ENCODE measurements at regions not wholly inside any gene's neighbourhood (a gene's known extent, or its start where the extent isn't known, plus 50 kb on each side); places are given as distances from the start of the nearest gene placed in this dataset.
"Not testable (repeated sequence)": the region's sequence is repeated elsewhere in the genome, so short reads cannot be mapped to it uniquely, and the experiment has no call there.

- no peak for DNase-seq
Observed at GRCh38 chr5:75002271-75002670, 50.1 kb downstream of the GCNT4 start.

GRCh38 chr5:74995926-74996325 lies 56.4 kb downstream of the GCNT4 start:
- no peak for DNase-seq

- no peak for DNase-seq
Observed at GRCh38 chr5:74994826-74995225, 57.5 kb downstream of the GCNT4 start.

- DNase-seq = no peak
Observed at GRCh38 chr5:74993743-74994142, 58.6 kb downstream of the GCNT4 start.

GRCh38 chr5:74992791-74993190 lies 59.6 kb downstream of the GCNT4 start:
- no peak for DNase-seq

GRCh38 chr5:74991522-74991921 lies 60.8 kb downstream of the GCNT4 start:
- no peak for DNase-seq

GRCh38 chr5:74990194-74990593 lies 62.2 kb downstream of the GCNT4 start:
- no peak for DNase-seq

- DNase-seq = no peak
Observed at GRCh38 chr5:74988273-74988983, 63.9 kb downstream of the GCNT4 start.

- DNase-seq = no peak
Observed at GRCh38 chr5:74978345-74978744, 74.0 kb downstream of the GCNT4 start.

GRCh38 chr5:74977471-74977870 lies 74.9 kb downstream of the GCNT4 start:
- DNase-seq = no peak

GRCh38 chr5:74976651-74977050 lies 75.7 kb downstream of the GCNT4 start:
- no peak for DNase-seq

GRCh38 chr5:74975582-74975981 lies 76.8 kb downstream of the GCNT4 start:
- DNase-seq = no peak

- no peak for DNase-seq
Observed at GRCh38 chr5:74974451-74975091, 77.8 kb downstream of the GCNT4 start.

- DNase-seq = no peak
Observed at GRCh38 chr5:74973694-74974093, 78.7 kb downstream of the GCNT4 start.

GRCh38 chr5:74971947-74972460 lies 80.4 kb downstream of the GCNT4 start:
- DNase-seq = no peak

GRCh38 chr5:74970891-74971290 lies 81.5 kb downstream of the GCNT4 start:
- not testable (repeated sequence) for DNase-seq

- no peak for DNase-seq
Observed at GRCh38 chr5:74969726-74970125, 82.6 kb downstream of the GCNT4 start.

GRCh38 chr5:74966141-74967026 lies 86.0 kb downstream of the GCNT4 start:
- DNase-seq = no peak

- no peak for DNase-seq
Observed at GRCh38 chr5:74963407-74963806, 89.0 kb downstream of the GCNT4 start.

- no peak for DNase-seq
Observed at GRCh38 chr5:74957906-74958305, 91.7 kb upstream of the FAM169A start.

- DNase-seq = no peak
Observed at GRCh38 chr5:74957029-74957784, 91.0 kb upstream of the FAM169A start.

GRCh38 chr5:74956278-74956677 lies 90.1 kb upstream of the FAM169A start:
- DNase-seq = no peak

GRCh38 chr5:74954919-74955318 lies 88.7 kb upstream of the FAM169A start:
- no peak for DNase-seq

All from NCI-H1048 (cell line).